Nephron (organoid): ENCODE measurements at regions not wholly inside any gene's neighbourhood (a gene's known extent, or its start where the extent isn't known, plus 50 kb on each side); places are given as distances from the start of the nearest gene placed in this dataset.
A peak's percentile ranks its signal among the peaks of the same experiment; 100 is the strongest.

ENCODE experiments used
- H3K27ac Mint-ChIP-seq, 3 experiments: 2 replicates each; pipeline ENCODE4 v1.8.0; 2020; ENCODE audit warnings: mixed read lengths in 3 of 3, mild to moderate bottlenecking in 2 of 3, moderate library complexity in 1 of 3
- H3K27me3 Mint-ChIP-seq: 2 replicates; pipeline ENCODE4 v1.8.0; 2021; ENCODE audit warnings: low read depth, mild to moderate bottlenecking, moderate library complexity, mixed read lengths
- H3K36me3 Mint-ChIP-seq: 2 replicates; pipeline ENCODE4 v1.8.0; 2020; ENCODE audit warnings: low read depth, mixed read lengths
- H3K4me1 Mint-ChIP-seq: 2 replicates; pipeline ENCODE4 v1.8.0; 2020; ENCODE audit warnings: mixed read lengths
- H3K4me3 Mint-ChIP-seq, 3 experiments: 2 replicates each; pipeline ENCODE4 v1.8.0; 2020; ENCODE audit warnings: mild to moderate bottlenecking in 3 of 3, mixed read lengths in 3 of 3, moderate library complexity in 2 of 3
- H3K9me3 Mint-ChIP-seq: 2 replicates; pipeline ENCODE4 v1.8.0; 2020; ENCODE audit warnings: mixed read lengths
- CTCF ChIP-seq, 3 experiments: fragments of 200-600 bp; sonication (generic); IDR thresholded peaks; one replicate each; pipeline ENCODE4 v1.5.0; 2021; ENCODE audit warnings: antibody characterized with exemption in 3 of 3; ENCODE audit not compliant: unreplicated experiment in 3 of 3

GRCh38 chr11:38448284-38448683 is 1850.2 kb upstream of the RAG2 start:
- TF ChIP-seq CTCF (IDR thresholded peaks at IDR 0.05; ENCODE audit: unreplicated experiment in 3 of 3), result no peak
- Mint-ChIP-seq H3K27ac (no peak overlapping the region), H3K27me3 (no peaks in the 10 kb centered on the region), H3K4me1 (no peaks in the 10 kb centered on the region), H3K9me3 (no peaks in the 10 kb centered on the region), H3K4me3 (no peak overlapping the region), H3K36me3 (no peaks in the 10 kb centered on the region)

GRCh38 chr11:38446336-38446735 is 1848.3 kb upstream of the RAG2 start:
- H3K36me3 Mint-ChIP-seq, result no peaks in the 10 kb centered on the region
- H3K27me3 Mint-ChIP-seq, result no peaks in the 10 kb centered on the region
- no peaks in the 10 kb centered on the region for H3K4me1 Mint-ChIP-seq
- no peak for TF ChIP-seq CTCF (IDR thresholded peaks at IDR 0.05; ENCODE audit: unreplicated experiment in 3 of 3)
- H3K9me3 Mint-ChIP-seq, result no peaks in the 10 kb centered on the region
- H3K4me3 Mint-ChIP-seq, result no peak overlapping the region
- H3K27ac Mint-ChIP-seq, result no peak overlapping the region

GRCh38 chr11:38438091-38438490 is 1840.1 kb upstream of the RAG2 start:
- Mint-ChIP-seq H3K27ac (no peak overlapping the region), H3K4me3 (no peak overlapping the region), H3K4me1 (no peaks in the 10 kb centered on the region), H3K9me3 (no peaks in the 10 kb centered on the region), H3K36me3 (no peaks in the 10 kb centered on the region), H3K27me3 (no peaks in the 10 kb centered on the region)
- no peak for TF ChIP-seq CTCF (IDR thresholded peaks at IDR 0.05; ENCODE audit: unreplicated experiment in 3 of 3)

GRCh38 chr11:38425578-38425977 is 1827.5 kb upstream of the RAG2 start:
- Mint-ChIP-seq H3K9me3 (peaks cover 5% of the 10 kb centered on the region), H3K4me3 (peak overlapping the region in 1 of 3 experiments; percentile 53), H3K27ac (peak overlapping the region in 1 of 3 experiments; percentile 25), H3K4me1 (peaks cover 8% of the 10 kb centered on the region), H3K36me3 (no peaks in the 10 kb centered on the region), H3K27me3 (peaks cover 3% of the 10 kb centered on the region)
- TF ChIP-seq CTCF (IDR thresholded peaks at IDR 0.05; ENCODE audit: unreplicated experiment in 3 of 3), result no peak

- peaks cover 8% of the 10 kb centered on the region for H3K4me1 Mint-ChIP-seq
- H3K27ac Mint-ChIP-seq, result no peak overlapping the region
- H3K27me3 Mint-ChIP-seq, result no peaks in the 10 kb centered on the region
- H3K36me3 Mint-ChIP-seq, result no peaks in the 10 kb centered on the region
- H3K9me3 Mint-ChIP-seq, result peaks cover 2% of the 10 kb centered on the region
- no peak overlapping the region for H3K4me3 Mint-ChIP-seq
- TF ChIP-seq CTCF (IDR thresholded peaks at IDR 0.05; ENCODE audit: unreplicated experiment in 3 of 3), result no peak
Measured at GRCh38 chr11:38423042-38423441, 1825.0 kb upstream of the RAG2 start.

GRCh38 chr11:38416141-38416540 is 1818.1 kb upstream of the RAG2 start:
- Mint-ChIP-seq H3K9me3 (peaks cover 4% of the 10 kb centered on the region), H3K27ac (peak overlapping the region in 2 of 3 experiments; percentile 46 to 50)

More at GRCh38 chr11:38416141-38416540, 1818.1 kb upstream of the RAG2 start:
- no peak for TF ChIP-seq CTCF (IDR thresholded peaks at IDR 0.05; ENCODE audit: unreplicated experiment in 3 of 3)
- Mint-ChIP-seq H3K4me3 (no peak overlapping the region), H3K36me3 (no peaks in the 10 kb centered on the region), H3K27me3 (no peaks in the 10 kb centered on the region), H3K4me1 (peaks cover 6% of the 10 kb centered on the region)
